Uterus (tissue), 2 donors: ENCODE measurements at regions not wholly inside any gene's neighbourhood (a gene's known extent, or its start where the extent isn't known, plus 50 kb on each side); places are given as distances from the start of the nearest gene placed in this dataset.

Experiments
- CTCF ChIP-seq, 4 experiments: fragments of 200-600 bp in 2 of 4; fragments of 450-650 bp in 2 of 4; sonication (generic) in 2 of 4; IDR thresholded peaks; one replicate each; pipeline ENCODE4 v1.5.1; 2016 to 2019; ENCODE audit warnings: antibody characterized with exemption in 4 of 4, mild to moderate bottlenecking in 2 of 4, moderate library complexity in 1 of 4
- POLR2A ChIP-seq, 2 donors: fragments of 450-650 bp; IDR thresholded peaks; one replicate each; pipeline ENCODE4 v1.6.1; 2016; ENCODE audit warnings: antibody characterized with exemption in 2 of 2, mild to moderate bottlenecking in 1 of 2, moderate library complexity in 1 of 2

GRCh38 chr7:26520483-26520882 lies 228.8 kb downstream of the SNX10 start:
- TF ChIP-seq CTCF (IDR thresholded peaks at IDR 0.05) (no peak), POLR2A (IDR thresholded peaks at IDR 0.05) (no peak)
